ENCODE measurements at regions not wholly inside any gene's neighbourhood (a gene's known extent, or its start where the extent isn't known, plus 50 kb on each side); places are given as distances from the start of the nearest gene placed in this dataset.

GRCh38 chr18:29226213-29226612 lies 1049.3 kb upstream of the CDH2 start:
- Mint-ChIP-seq H3K27ac (ENCODE audit: low read depth, unreplicated experiment) (no peak overlapping the region), H3K4me1 (ENCODE audit: insufficient read depth, unreplicated experiment) (no peaks in the 10 kb centered on the region), H3K4me3 (ENCODE audit: unreplicated experiment) (no peak overlapping the region), H3K27me3 (ENCODE audit: insufficient read depth, unreplicated experiment) (no peaks in the 10 kb centered on the region), H3K9me3 (ENCODE audit: unreplicated experiment) (no peaks in the 10 kb centered on the region), H3K36me3 (ENCODE audit: insufficient read depth, unreplicated experiment) (no peaks in the 10 kb centered on the region)
- no TSS peak for BruUV-seq (replicated peaks)
- DNase-seq (ENCODE audit: unreplicated experiment), result peak; percentile 19
- ChIA-PET POLR2A (no interaction called here), CTCF (interaction anchor here (0.5 to 0.6 kb wide), 2 partner anchors 15 to 303 kb away, joined by 3 read pairs; no protein-coding TSS in a partner anchor)
- no peak for TF ChIP-seq CTCF (IDR thresholded peaks at IDR 0.05; ENCODE audit: unreplicated experiment)
- intact Hi-C loops (cut with micrococcal nuclease), result no loop called here

GRCh38 chr18:29225351-29225750 lies 1048.4 kb upstream of the CDH2 start:
- H3K4me1 Mint-ChIP-seq (ENCODE audit: insufficient read depth, unreplicated experiment), result no peaks in the 10 kb centered on the region
- no peak overlapping the region for H3K27ac Mint-ChIP-seq (ENCODE audit: low read depth, unreplicated experiment)
- BruUV-seq (replicated peaks), result no TSS peak
- CTCF ChIA-PET, result interaction anchor here (0.5 kb wide), 1 partner anchor 304 kb away, joined by 3 read pairs; no protein-coding TSS in a partner anchor
- H3K36me3 Mint-ChIP-seq (ENCODE audit: insufficient read depth, unreplicated experiment), result no peaks in the 10 kb centered on the region
- POLR2A ChIA-PET, result no interaction called here
- no peaks in the 10 kb centered on the region for H3K9me3 Mint-ChIP-seq (ENCODE audit: unreplicated experiment)
- H3K27me3 Mint-ChIP-seq (ENCODE audit: insufficient read depth, unreplicated experiment), result no peaks in the 10 kb centered on the region
- no peak for DNase-seq (ENCODE audit: unreplicated experiment)
- TF ChIP-seq CTCF (IDR thresholded peaks at IDR 0.05; ENCODE audit: unreplicated experiment), result no peak
- intact Hi-C loops (cut with micrococcal nuclease), result no loop called here
- H3K4me3 Mint-ChIP-seq (ENCODE audit: unreplicated experiment), result no peak overlapping the region

GRCh38 chr18:29218091-29218490 lies 1041.2 kb upstream of the CDH2 start:
- Mint-ChIP-seq H3K4me1 (ENCODE audit: insufficient read depth, unreplicated experiment) (no peaks in the 10 kb centered on the region), H3K9me3 (ENCODE audit: unreplicated experiment) (no peaks in the 10 kb centered on the region), H3K4me3 (ENCODE audit: unreplicated experiment) (no peak overlapping the region), H3K27me3 (ENCODE audit: insufficient read depth, unreplicated experiment) (no peaks in the 10 kb centered on the region), H3K27ac (ENCODE audit: low read depth, unreplicated experiment) (no peak overlapping the region), H3K36me3 (ENCODE audit: insufficient read depth, unreplicated experiment) (no peaks in the 10 kb centered on the region)
- BruUV-seq (replicated peaks), result no TSS peak
- ChIA-PET POLR2A (no interaction called here), CTCF (interaction anchor here (0.7 kb wide), 1 partner anchor 29 kb away, joined by 3 read pairs; no protein-coding TSS in a partner anchor)
- intact Hi-C loops (cut with micrococcal nuclease), result no loop called here
- no peak for DNase-seq (ENCODE audit: unreplicated experiment)
- no peak for TF ChIP-seq CTCF (IDR thresholded peaks at IDR 0.05; ENCODE audit: unreplicated experiment)

GRCh38 chr18:29217124-29217915 lies 1040.4 kb upstream of the CDH2 start:
- H3K4me1 Mint-ChIP-seq (ENCODE audit: insufficient read depth, unreplicated experiment), result no peaks in the 10 kb centered on the region
- DNase-seq (ENCODE audit: unreplicated experiment), result no peak
- ChIA-PET POLR2A (interaction anchor here (0.5 kb wide), 1 partner anchor 1952 kb away, joined by 4 read pairs; no protein-coding TSS in a partner anchor), CTCF (no interaction called here)
- no peaks in the 10 kb centered on the region for H3K27me3 Mint-ChIP-seq (ENCODE audit: insufficient read depth, unreplicated experiment)
- H3K9me3 Mint-ChIP-seq (ENCODE audit: unreplicated experiment), result no peaks in the 10 kb centered on the region
- H3K27ac Mint-ChIP-seq (ENCODE audit: low read depth, unreplicated experiment), result no peak overlapping the region
- no peak for TF ChIP-seq CTCF (IDR thresholded peaks at IDR 0.05; ENCODE audit: unreplicated experiment)
- intact Hi-C loops (cut with micrococcal nuclease), result no loop called here
- no TSS peak for BruUV-seq (replicated peaks)
- no peaks in the 10 kb centered on the region for H3K36me3 Mint-ChIP-seq (ENCODE audit: insufficient read depth, unreplicated experiment)
- no peak overlapping the region for H3K4me3 Mint-ChIP-seq (ENCODE audit: unreplicated experiment)

Data from MCF 10A (cell line).